GM12892 (cell line): ENCODE measurements at regions not wholly inside any gene's neighbourhood (a gene's known extent, or its start where the extent isn't known, plus 50 kb on each side); places are given as distances from the start of the nearest gene placed in this dataset.

Source experiments
- POLR2A ChIP-seq: IDR thresholded peaks from 2 replicates; pipeline ENCODE4 v1.6.1; 2011; ENCODE audit warnings: low read depth, low read length, control low read depth
- POLR2AphosphoS5 ChIP-seq: IDR thresholded peaks from 2 replicates; pipeline ENCODE4 v1.6.1; 2011; ENCODE audit warnings: low read depth, low read length, control low read depth
- TAF1 ChIP-seq: IDR thresholded peaks from 2 replicates; pipeline ENCODE4 v1.6.1; 2011; ENCODE audit warnings: low read depth, mild to moderate bottlenecking, control low read depth, low read length, borderline replicate concordance

DNA sequence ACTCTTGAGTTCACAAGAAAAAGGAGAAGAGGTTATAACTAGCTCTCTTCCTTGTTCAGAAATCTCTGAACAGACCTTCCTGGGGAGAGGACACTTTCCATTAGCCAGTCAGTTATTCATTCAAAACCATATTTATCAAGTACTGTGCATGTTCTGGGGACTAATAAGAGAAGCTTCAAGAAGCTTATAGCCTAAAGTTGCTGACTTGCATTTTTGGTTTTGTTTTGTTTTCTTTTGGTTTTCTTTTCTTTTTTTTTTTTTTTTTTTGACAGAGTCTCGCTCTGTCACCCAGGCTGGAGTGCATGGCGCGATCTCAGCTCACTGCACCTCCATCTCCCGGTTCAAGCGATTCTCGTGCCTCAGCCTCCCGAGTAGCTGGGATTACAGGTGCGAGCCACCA is 471.4 kb downstream of the KLF12 start:
- no peak for TF ChIP-seq POLR2AphosphoS5
- TF ChIP-seq TAF1: no peak
- no peak for TF ChIP-seq POLR2A
